ENCODE measurements at regions not wholly inside any gene's neighbourhood (a gene's known extent, or its start where the extent isn't known, plus 50 kb on each side); places are given as distances from the start of the nearest gene placed in this dataset.
"Not testable (repeated sequence)": the region's sequence is repeated elsewhere in the genome, so short reads cannot be mapped to it uniquely, and the experiment has no call there.

- TF ChIP-seq CTCF (IDR thresholded peaks at IDR 0.05; ENCODE audit: unreplicated experiment in 3 of 3) = no peak
- H3K9me3 Mint-ChIP-seq = no peaks in the 10 kb centered on the region
- H3K27me3 Mint-ChIP-seq (ENCODE audit: low read depth) = no peaks in the 10 kb centered on the region
- no peak overlapping the region for H3K27ac Mint-ChIP-seq
- H3K36me3 Mint-ChIP-seq (ENCODE audit: low read depth) = no peaks in the 10 kb centered on the region
- no peak overlapping the region for H3K4me3 Mint-ChIP-seq
- H3K4me1 Mint-ChIP-seq = no peaks in the 10 kb centered on the region
Measured at GRCh38 chr7:52360541-52360940, 674.9 kb upstream of the POM121L12 start.

- Mint-ChIP-seq H3K4me3 (no peak overlapping the region), H3K27me3 (ENCODE audit: low read depth) (peaks cover 6% of the 10 kb centered on the region), H3K9me3 (no peaks in the 10 kb centered on the region), H3K27ac (no peak overlapping the region), H3K4me1 (no peaks in the 10 kb centered on the region), H3K36me3 (ENCODE audit: low read depth) (no peaks in the 10 kb centered on the region)
- no peak for TF ChIP-seq CTCF (IDR thresholded peaks at IDR 0.05; ENCODE audit: unreplicated experiment in 3 of 3)
Measured at GRCh38 chr7:52355053-52355452, 680.4 kb upstream of the POM121L12 start.

GRCh38 chr7:52352013-52352981 lies 683.1 kb upstream of the POM121L12 start:
- Mint-ChIP-seq H3K9me3 (no peaks in the 10 kb centered on the region), H3K27ac (no peak overlapping the region), H3K4me3 (no peak overlapping the region)

GRCh38 chr7:52344015-52344414 lies 691.4 kb upstream of the POM121L12 start:
- TF ChIP-seq CTCF (IDR thresholded peaks at IDR 0.05; ENCODE audit: unreplicated experiment in 3 of 3) = no peak
- Mint-ChIP-seq H3K9me3 (no peaks in the 10 kb centered on the region), H3K4me1 (no peaks in the 10 kb centered on the region)

More at GRCh38 chr7:52352013-52352981, 683.1 kb upstream of the POM121L12 start:
- Mint-ChIP-seq H3K4me1 (no peaks in the 10 kb centered on the region), H3K27me3 (ENCODE audit: low read depth) (peaks cover 6% of the 10 kb centered on the region), H3K36me3 (ENCODE audit: low read depth) (no peaks in the 10 kb centered on the region)
- no peak for TF ChIP-seq CTCF (IDR thresholded peaks at IDR 0.05; ENCODE audit: unreplicated experiment in 3 of 3)

GRCh38 chr7:52340067-52340466 lies 695.4 kb upstream of the POM121L12 start:
- Mint-ChIP-seq H3K36me3 (ENCODE audit: low read depth) (no peaks in the 10 kb centered on the region), H3K27ac (no peak overlapping the region), H3K4me3 (no peak overlapping the region), H3K4me1 (no peaks in the 10 kb centered on the region), H3K9me3 (no peaks in the 10 kb centered on the region), H3K27me3 (ENCODE audit: low read depth) (no peaks in the 10 kb centered on the region)
- TF ChIP-seq CTCF (IDR thresholded peaks at IDR 0.05; ENCODE audit: unreplicated experiment in 3 of 3) = no peak

More at GRCh38 chr7:52344015-52344414, 691.4 kb upstream of the POM121L12 start:
- H3K27ac Mint-ChIP-seq = no peak overlapping the region
- H3K36me3 Mint-ChIP-seq (ENCODE audit: low read depth) = no peaks in the 10 kb centered on the region
- H3K4me3 Mint-ChIP-seq = no peak overlapping the region
- no peaks in the 10 kb centered on the region for H3K27me3 Mint-ChIP-seq (ENCODE audit: low read depth)

- not testable (repeated sequence) for H3K36me3 Mint-ChIP-seq (ENCODE audit: low read depth); H3K4me3 Mint-ChIP-seq; H3K27ac Mint-ChIP-seq; H3K27me3 Mint-ChIP-seq (ENCODE audit: low read depth); H3K4me1 Mint-ChIP-seq
- H3K9me3 Mint-ChIP-seq = peaks cover 13% of the 10 kb centered on the region
Measured at GRCh38 chr7:52328328-52328727, 707.1 kb upstream of the POM121L12 start.
